SK-N-SH (cell line): ENCODE measurements at regions not wholly inside any gene's neighbourhood (a gene's known extent, or its start where the extent isn't known, plus 50 kb on each side); places are given as distances from the start of the nearest gene placed in this dataset.

Source experiments
- EZH2phosphoT487 ChIP-seq: fragments of 200-600 bp; sonication (generic); IDR thresholded peaks from 2 replicates; pipeline ENCODE4 v1.6.1; 2017; ENCODE audit warnings: low read depth, mixed run types, mild to moderate bottlenecking, antibody characterized with exemption, moderate library complexity, borderline replicate concordance
- IRF3 ChIP-seq: fragments of 150-350 bp; IDR thresholded peaks from 2 replicates; pipeline ENCODE4 v1.6.1; 2016; ENCODE audit warnings: mild to moderate bottlenecking, low read depth, low read length
- RCOR1 ChIP-seq: fragments of 150-350 bp; IDR thresholded peaks from 2 replicates; pipeline ENCODE4 v1.6.1; 2017; ENCODE audit warnings: antibody characterized with exemption, low read length
- RFX5 ChIP-seq: IDR thresholded peaks from 2 replicates; pipeline ENCODE4 v1.6.1; 2012; ENCODE audit warnings: mild to moderate bottlenecking, improper control_type of control experiment, low read length
- SIN3A ChIP-seq: IDR thresholded peaks from 2 replicates; pipeline ENCODE4 v1.6.1; 2012; ENCODE audit warnings: low read depth, mild to moderate bottlenecking, low read length, moderate library complexity, borderline replicate concordance
- TF ChIP-seq, protein P1 (sequence below): fragments of 200-600 bp; sonication (generic); IDR thresholded peaks from 2 replicates; pipeline ENCODE4 v1.6.1; 2017; ENCODE audit warnings: antibody characterized with exemption, mild to moderate bottlenecking, moderate library complexity
- TF ChIP-seq, protein P2 (sequence below): IDR thresholded peaks from 2 replicates; pipeline ENCODE4 v1.4.0; 2012; ENCODE audit warnings: low read depth

DNA sequence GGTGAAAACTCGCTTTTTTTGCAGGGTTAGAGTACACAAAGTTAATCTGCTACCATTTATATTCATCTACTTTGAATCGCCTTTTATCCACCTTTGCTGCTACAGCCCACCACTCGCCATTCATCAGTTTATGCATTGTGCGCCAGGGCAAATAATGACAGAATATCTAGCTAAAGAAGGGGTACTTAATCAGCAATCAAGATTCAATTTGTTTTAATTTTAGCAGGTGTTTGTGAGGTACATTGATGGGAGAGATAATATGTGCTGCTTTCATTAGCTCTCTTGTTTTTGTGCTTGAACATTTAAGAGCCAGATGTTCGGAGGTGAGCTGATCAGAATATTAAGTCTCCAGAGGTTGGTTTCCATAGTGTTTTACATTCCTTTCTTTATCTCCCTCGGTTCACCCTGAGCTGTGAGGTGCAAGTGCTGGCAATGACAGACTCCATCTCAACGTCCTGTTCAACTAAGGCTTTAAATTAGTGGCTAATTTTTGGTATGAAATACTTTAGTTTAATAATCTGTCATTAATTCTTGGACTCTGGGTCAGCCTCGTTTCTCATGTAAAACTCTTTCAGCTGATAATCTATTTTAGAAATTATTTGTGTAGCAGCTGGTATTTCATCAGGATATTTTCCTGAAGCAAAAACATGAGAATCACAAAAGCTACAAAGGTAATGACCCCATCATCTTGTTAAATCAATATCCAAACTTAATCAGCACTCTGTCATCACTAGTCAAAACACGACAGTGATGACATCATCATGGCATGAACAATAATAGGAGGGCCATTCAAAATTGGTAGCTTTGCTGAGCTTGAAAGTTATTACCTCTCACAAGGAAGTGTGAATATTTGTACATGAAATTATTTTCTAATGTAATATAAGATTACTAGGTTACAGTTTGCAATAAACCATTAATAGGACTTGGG, 479.9 kb upstream of the FANCL start:
- no peak for TF ChIP-seq RCOR1
- no peak for TF ChIP-seq EZH2phosphoT487
- TF ChIP-seq RFX5: no peak
- TF ChIP-seq IRF3: no peak
- TF ChIP-seq, protein P1, sequence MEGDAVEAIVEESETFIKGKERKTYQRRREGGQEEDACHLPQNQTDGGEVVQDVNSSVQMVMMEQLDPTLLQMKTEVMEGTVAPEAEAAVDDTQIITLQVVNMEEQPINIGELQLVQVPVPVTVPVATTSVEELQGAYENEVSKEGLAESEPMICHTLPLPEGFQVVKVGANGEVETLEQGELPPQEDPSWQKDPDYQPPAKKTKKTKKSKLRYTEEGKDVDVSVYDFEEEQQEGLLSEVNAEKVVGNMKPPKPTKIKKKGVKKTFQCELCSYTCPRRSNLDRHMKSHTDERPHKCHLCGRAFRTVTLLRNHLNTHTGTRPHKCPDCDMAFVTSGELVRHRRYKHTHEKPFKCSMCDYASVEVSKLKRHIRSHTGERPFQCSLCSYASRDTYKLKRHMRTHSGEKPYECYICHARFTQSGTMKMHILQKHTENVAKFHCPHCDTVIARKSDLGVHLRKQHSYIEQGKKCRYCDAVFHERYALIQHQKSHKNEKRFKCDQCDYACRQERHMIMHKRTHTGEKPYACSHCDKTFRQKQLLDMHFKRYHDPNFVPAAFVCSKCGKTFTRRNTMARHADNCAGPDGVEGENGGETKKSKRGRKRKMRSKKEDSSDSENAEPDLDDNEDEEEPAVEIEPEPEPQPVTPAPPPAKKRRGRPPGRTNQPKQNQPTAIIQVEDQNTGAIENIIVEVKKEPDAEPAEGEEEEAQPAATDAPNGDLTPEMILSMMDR: no peak
- no peak for TF ChIP-seq SIN3A
- TF ChIP-seq, protein P2, sequence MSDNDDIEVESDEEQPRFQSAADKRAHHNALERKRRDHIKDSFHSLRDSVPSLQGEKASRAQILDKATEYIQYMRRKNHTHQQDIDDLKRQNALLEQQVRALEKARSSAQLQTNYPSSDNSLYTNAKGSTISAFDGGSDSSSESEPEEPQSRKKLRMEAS: no peak
